GM12878 (cell line): ENCODE measurements at regions not wholly inside any gene's neighbourhood (a gene's known extent, or its start where the extent isn't known, plus 50 kb on each side); places are given as distances from the start of the nearest gene placed in this dataset.

Experiments used
- ATAC-seq: fragments of 200-7000 bp; cut with Tn5 transposase; 3 replicates; pipeline ENCODE4 v1.9.1; 2020; ENCODE audit warnings: mild to moderate bottlenecking, moderate library complexity
- BruUV-seq: library from RNA; stranded (reverse); fragments of 400-500 nt; replicated peaks from 2 replicates; lab custom pipeline; 2021; lab: Mats Ljungman, UMichigan
- CTCF ChIA-PET: fragments of 300-600 bp; sonication (Branson Sonifier 250); formaldehyde crosslinking; extraction: SDS; loops from one replicate; lab custom pipeline; 2021; ENCODE audit warnings: inconsistent platforms; lab: Yijun Ruan, JAX
- POLR2A ChIA-PET: fragments of 350-600 bp; formaldehyde crosslinking; extraction: SDS; loops from one replicate; lab custom pipeline; 2021; ENCODE audit warnings: inconsistent platforms; lab: Charles Lee
- RAD21 ChIA-PET: fragments of 300-600 bp; sonication (Branson Sonifier 250); formaldehyde crosslinking; loops from one replicate; lab custom pipeline; 2023; ENCODE audit warnings: antibody characterized with exemption; ENCODE audit not compliant: unreplicated experiment; lab: Charles Lee
- SMC1A ChIA-PET: fragments of 300-600 bp; sonication (Branson Sonifier 250); formaldehyde crosslinking; loops from one replicate; lab custom pipeline; 2023; ENCODE audit not compliant: unreplicated experiment, uncharacterized antibody; lab: Charles Lee
- DNase-seq: peaks from one replicate; pipeline ENCODE4 v3.0.0-alpha.2; 2011; ENCODE audit warnings: low read depth, low spot score
- FAIRE-seq: peaks from 3 replicates; lab custom pipeline; 2011; peaks lifted over from hg19 to GRCh38; lab: Jason Lieb, UNC
- H2AFZ ChIP-seq: 2 replicates; pipeline ENCODE4 v1.6.0; 2011; ENCODE audit warnings: low read depth, low read length, control low read depth; ENCODE audit not compliant: control insufficient read depth
- H3K27ac ChIP-seq: 2 replicates; pipeline ENCODE4 v1.5.1; 2011; ENCODE audit warnings: control low read depth; ENCODE audit not compliant: control insufficient read depth, insufficient read depth
- H3K27me3 ChIP-seq, 2 experiments: replicated peaks in 1 of 2; 2 replicates each; pipeline versions ENCODE4 v1.6.0 to v1.6.1; 2011; ENCODE audit warnings: low read length in 1 of 2; ENCODE audit not compliant: control insufficient read depth in 2 of 2, insufficient read depth in 2 of 2
- H3K36me3 ChIP-seq, 2 experiments: 2 replicates each; pipeline ENCODE4 v1.5.1; 2011; ENCODE audit warnings: low read length in 1 of 2; ENCODE audit not compliant: control insufficient read depth in 2 of 2, insufficient read depth in 2 of 2
- H3K4me1 ChIP-seq: 2 replicates; pipeline ENCODE4 v1.6.1; 2011; ENCODE audit warnings: mild to moderate bottlenecking, low read length, moderate library complexity, mixed read lengths; ENCODE audit not compliant: control insufficient read depth, insufficient read depth
- H3K4me2 ChIP-seq: 2 replicates; pipeline ENCODE4 v1.6.0; 2011; ENCODE audit warnings: control low read depth; ENCODE audit not compliant: control insufficient read depth, insufficient read depth
- H3K4me3 ChIP-seq: fragments of 200-600 bp; sonication (generic); 2 replicates; pipeline ENCODE4 v1.5.1; 2016
- H3K79me2 ChIP-seq: 2 replicates; pipeline ENCODE4 v1.6.0; 2011; ENCODE audit warnings: low read length; ENCODE audit not compliant: control insufficient read depth, insufficient read depth
- H3K9ac ChIP-seq: 2 replicates; pipeline ENCODE4 v1.8.0; 2011; ENCODE audit warnings: low read length, control low read depth, mixed read lengths; ENCODE audit not compliant: control insufficient read depth, insufficient read depth
- H3K9me3 ChIP-seq: replicated peaks from 3 replicates; pipeline ENCODE4 v1.5.1; 2011; ENCODE audit warnings: mild to moderate bottlenecking, low read length; ENCODE audit not compliant: control insufficient read depth, insufficient read depth
- H4K20me1 ChIP-seq: 2 replicates; pipeline ENCODE4 v1.6.0; 2011; ENCODE audit not compliant: control insufficient read depth, insufficient read depth
- BCL11A ChIP-seq: IDR thresholded peaks from 2 replicates; pipeline ENCODE4 v1.6.1; 2011; ENCODE audit warnings: low read depth, low read length
- BCLAF1 ChIP-seq: fragments of 450-650 bp; IDR thresholded peaks from 2 replicates; pipeline ENCODE4 v1.6.1; 2017; ENCODE audit warnings: antibody characterized with exemption, mild to moderate bottlenecking, moderate library complexity
- BRCA1 ChIP-seq: IDR thresholded peaks from 2 replicates; pipeline ENCODE4 v1.6.1; 2011; ENCODE audit warnings: low read depth, low read length, improper control_type of control experiment
- CBFB ChIP-seq: IDR thresholded peaks from 2 replicates; pipeline ENCODE4 v1.6.1; 2016; ENCODE audit warnings: antibody characterized with exemption, low read depth
- IRF5 ChIP-seq: fragments of 450-650 bp; IDR thresholded peaks from 2 replicates; pipeline ENCODE4 v1.6.1; 2017; ENCODE audit warnings: borderline replicate concordance
- PAX8 ChIP-seq: fragments of 450-650 bp; IDR thresholded peaks from 2 replicates; pipeline ENCODE4 v1.6.1; 2017; ENCODE audit warnings: mild to moderate bottlenecking, moderate library complexity
- RBBP5 ChIP-seq: fragments of 200-600 bp; sonication (generic); conservative IDR thresholded peaks from 2 replicates; pipeline ENCODE4 v1.6.1; 2016
- RELA ChIP-seq: fragments of 450-650 bp; IDR thresholded peaks from 2 replicates; pipeline ENCODE4 v1.8.0; 2014; ENCODE audit warnings: borderline replicate concordance; ENCODE audit not compliant: partially characterized antibody
- STAT1 ChIP-seq: fragments of 450-650 bp; conservative IDR thresholded peaks from 2 replicates; pipeline ENCODE4 v1.6.1; 2014; ENCODE audit warnings: antibody characterized with exemption, mild to moderate bottlenecking
- WGBS: methylation state at CpG from one replicate; pipeline ENCODE4 v1.1.6; 2016; ENCODE audit warnings: low lambda C conversion rate; ENCODE audit not compliant: insufficient replicate concordance, insufficient coverage; ENCODE audit errors: missing lambda C conversion rate; 5-methylcytosine and 5-hydroxymethylcytosine counted together
- in situ Hi-C: fragments of 300-500 bp; cut with MboI; formaldehyde crosslinking; loops from 9 replicates; pipeline ENCODE4 v1.14.3; 2018; ENCODE audit warnings: mixed read lengths
- intact Hi-C: fragments of 100-400 bp; cut with micrococcal nuclease; formaldehyde crosslinking; loops from one replicate; pipeline ENCODE4 v1.14.2; 2022; ENCODE audit not compliant: unreplicated experiment

- intact Hi-C loops = no loop called here
- ChIA-PET CTCF (interaction anchor here (0.5 kb wide), 1 partner anchor 451 kb away, joined by 4 read pairs; no protein-coding TSS in a partner anchor), RAD21 (no interaction called here), POLR2A (no interaction called here), SMC1A (no interaction called here)
- Histone ChIP-seq H3K27me3 (no peaks in the 10 kb centered on the region), H2AFZ (no peak overlapping the region), H3K9ac (no peak overlapping the region), H3K4me3 (no peak overlapping the region), H3K4me2 (no peak overlapping the region), H3K4me1 (no peaks in the 10 kb centered on the region), H3K9me3 (no peaks in the 10 kb centered on the region; the same call in 2 of the 3 replicates), H3K36me3 (no peaks in the 10 kb centered on the region), H4K20me1 (no peaks in the 10 kb centered on the region), H3K27ac (no peak overlapping the region), H3K79me2 (no peaks in the 10 kb centered on the region)
- FAIRE-seq (no peak), DNase-seq (no peak), ATAC-seq (no peak)
- in situ Hi-C loops = no loop called here
- 31% methylated on average over 4 of the region's 4 CpGs for WGBS
- TF ChIP-seq STAT1 = no peak
- BruUV-seq = no TSS peak
Observed at GRCh38 chr16:6232056-6232455, 1100.6 kb upstream of the RBFOX1 start.

GRCh38 chr16:6231398-6231797 lies 1101.2 kb upstream of the RBFOX1 start:
- intact Hi-C loops = no loop called here
- Histone ChIP-seq H3K79me2 (no peaks in the 10 kb centered on the region), H3K4me3 (no peak overlapping the region), H3K27ac (no peak overlapping the region), H3K27me3 (no peaks in the 10 kb centered on the region), H4K20me1 (no peaks in the 10 kb centered on the region), H2AFZ (no peak overlapping the region), H3K9ac (no peak overlapping the region), H3K4me1 (no peaks in the 10 kb centered on the region), H3K4me2 (no peak overlapping the region), H3K9me3 (no peaks in the 10 kb centered on the region; the same call in 2 of the 3 replicates), H3K36me3 (no peaks in the 10 kb centered on the region)
- POLR2A ChIA-PET = no interaction called here
- WGBS = 25% methylated on average over 1 of the region's 1 CpG
- SMC1A ChIA-PET = no interaction called here
- ATAC-seq (no peak), DNase-seq (no peak), FAIRE-seq (no peak)
- no peak for TF ChIP-seq RELA
- no peak for TF ChIP-seq BCL11A
- TF ChIP-seq BCLAF1 = no peak
- no peak for TF ChIP-seq CBFB
- no peak for TF ChIP-seq PAX8
- no peak for TF ChIP-seq RBBP5
- no peak for TF ChIP-seq IRF5
- no peak for TF ChIP-seq BRCA1
- BruUV-seq = no TSS peak
- in situ Hi-C loops = no loop called here
- CTCF ChIA-PET = interaction anchor here (0.5 kb wide), 1 partner anchor 452 kb away, joined by 4 read pairs; no protein-coding TSS in a partner anchor
- RAD21 ChIA-PET = no interaction called here
